Panc1 (cell line): ENCODE measurements at regions not wholly inside any gene's neighbourhood (a gene's known extent, or its start where the extent isn't known, plus 50 kb on each side); places are given as distances from the start of the nearest gene placed in this dataset.
"Not testable (repeated sequence)": the region's sequence is repeated elsewhere in the genome, so short reads cannot be mapped to it uniquely, and the experiment has no call there.

Experiments
- ATAC-seq: fragments of 200-7000 bp; cut with Tn5 transposase; 2 replicates; pipeline ENCODE4 v1.9.1; 2020; ENCODE audit warnings: mild to moderate bottlenecking, moderate library complexity
- BruUV-seq: library from RNA; stranded (reverse); fragments of 400-500 nt; replicated peaks from 2 replicates; lab custom pipeline; 2021; lab: Mats Ljungman, UMichigan
- CTCF ChIA-PET: fragments of 300-600 bp; sonication (Branson Sonifier 250); formaldehyde crosslinking; loops from one replicate; lab custom pipeline; 2022; ENCODE audit warnings: antibody characterized with exemption; lab: Charles Lee
- POLR2A ChIA-PET: fragments of 300-600 bp; sonication (Branson Sonifier 250); formaldehyde crosslinking; loops from one replicate; lab custom pipeline; 2022; ENCODE audit warnings: antibody characterized with exemption; lab: Charles Lee
- DNase-seq: peaks from one replicate; pipeline ENCODE4 v3.0.0-alpha.2; 2010; ENCODE audit warnings: low read depth, low spot score
- H3K27ac ChIP-seq: 2 replicates; pipeline ENCODE4 v1.5.1; 2011; ENCODE audit warnings: mild to moderate bottlenecking, low read length, inconsistent platforms
- H3K27me3 ChIP-seq: fragments of 200-500 bp; sonication (Bioruptor generic); 2 replicates; pipeline ENCODE4 v1.6.0; 2014; ENCODE audit warnings: low read length, inconsistent platforms; ENCODE audit not compliant: control insufficient read depth, insufficient read depth
- H3K36me3 ChIP-seq: fragments of 200-500 bp; sonication (Bioruptor generic); 2 replicates; pipeline ENCODE4 v1.5.1; 2014; ENCODE audit warnings: inconsistent platforms, mild to moderate bottlenecking, low read length, moderate library complexity; ENCODE audit not compliant: control insufficient read depth, insufficient read depth
- H3K4me1 ChIP-seq: 2 replicates; pipeline ENCODE4 v1.5.1; 2011; ENCODE audit warnings: inconsistent platforms, mild to moderate bottlenecking, low read length, moderate library complexity; ENCODE audit not compliant: control insufficient read depth, insufficient read depth
- H3K4me3 ChIP-seq, 2 experiments: 2 replicates each; pipeline ENCODE4 v1.5.1; 2011 to 2012; ENCODE audit warnings: low read depth in 2 of 2, low read length in 2 of 2, mild to moderate bottlenecking in 2 of 2, inconsistent platforms in 1 of 2, moderate library complexity in 1 of 2
- H3K9me3 ChIP-seq: fragments of 200-500 bp; sonication (Bioruptor generic); 2 replicates; pipeline ENCODE4 v1.5.1; 2014; ENCODE audit warnings: low read depth, mild to moderate bottlenecking, inconsistent platforms, low read length, moderate library complexity; ENCODE audit not compliant: control insufficient read depth, insufficient read depth
- in situ Hi-C: cut with HindIII; loops from 2 replicates; pipeline ENCODE4 v1.10.0; 2016; ENCODE audit warnings: low sequenced_read_pairs, low pct_unique_long_range_greater_than_20kb
- intact Hi-C: fragments of 100-400 bp; cut with micrococcal nuclease; formaldehyde crosslinking; loops from one replicate; pipeline ENCODE4 v1.10.0; 2022; ENCODE audit not compliant: unreplicated experiment

- H3K4me1 ChIP-seq, H3K9me3 ChIP-seq, ATAC-seq, H3K36me3 ChIP-seq, DNase-seq, intact Hi-C loops, in situ Hi-C loops, H3K27me3 ChIP-seq, H3K4me3 ChIP-seq, H3K27ac ChIP-seq, BruUV-seq, POLR2A ChIA-PET, CTCF ChIA-PET: not testable (repeated sequence)
Observed at GRCh38 chr21:5085456-5085855, 5435.9 kb upstream of the TPTE start.

GRCh38 chr21:5086416-5086815 is 5435.0 kb upstream of the TPTE start:
- in situ Hi-C loops, POLR2A ChIA-PET, DNase-seq: not testable (repeated sequence)

GRCh38 chr21:5088820-5089219 is 5432.6 kb upstream of the TPTE start:
- in situ Hi-C loops, CTCF ChIA-PET, H3K9me3 ChIP-seq: not testable (repeated sequence)

More at GRCh38 chr21:5086416-5086815, 5435.0 kb upstream of the TPTE start:
- intact Hi-C loops, H3K4me3 ChIP-seq, H3K36me3 ChIP-seq, ATAC-seq, H3K27ac ChIP-seq, H3K27me3 ChIP-seq, H3K4me1 ChIP-seq, H3K9me3 ChIP-seq, BruUV-seq, CTCF ChIA-PET: not testable (repeated sequence)

GRCh38 chr21:5089399-5090089 is 5431.8 kb upstream of the TPTE start:
- POLR2A ChIA-PET, CTCF ChIA-PET, H3K27me3 ChIP-seq, in situ Hi-C loops, BruUV-seq, H3K36me3 ChIP-seq, ATAC-seq, H3K4me3 ChIP-seq, H3K9me3 ChIP-seq, intact Hi-C loops, H3K27ac ChIP-seq, DNase-seq, H3K4me1 ChIP-seq: not testable (repeated sequence)

More at GRCh38 chr21:5088820-5089219, 5432.6 kb upstream of the TPTE start:
- BruUV-seq, H3K4me1 ChIP-seq, intact Hi-C loops, H3K27me3 ChIP-seq, DNase-seq, POLR2A ChIA-PET, H3K36me3 ChIP-seq, H3K27ac ChIP-seq, H3K4me3 ChIP-seq: not testable (repeated sequence)
- ATAC-seq: peak; percentile 43; the same call in 1 of the 2 replicates

GRCh38 chr21:5090132-5091079 is 5431.0 kb upstream of the TPTE start:
- peak; percentile 81 for ATAC-seq
- POLR2A ChIA-PET, BruUV-seq, in situ Hi-C loops, CTCF ChIA-PET, DNase-seq, H3K9me3 ChIP-seq, H3K27me3 ChIP-seq, H3K36me3 ChIP-seq, intact Hi-C loops, H3K4me3 ChIP-seq, H3K27ac ChIP-seq, H3K4me1 ChIP-seq: not testable (repeated sequence)

GRCh38 chr21:5091274-5091673 is 5430.1 kb upstream of the TPTE start:
- POLR2A ChIA-PET, in situ Hi-C loops, intact Hi-C loops, H3K27ac ChIP-seq, H3K9me3 ChIP-seq, H3K27me3 ChIP-seq, DNase-seq, ATAC-seq, BruUV-seq, H3K4me3 ChIP-seq, H3K4me1 ChIP-seq, CTCF ChIA-PET, H3K36me3 ChIP-seq: not testable (repeated sequence)

GRCh38 chr21:5095628-5096027 is 5425.8 kb upstream of the TPTE start:
- CTCF ChIA-PET, BruUV-seq, H3K9me3 ChIP-seq, H3K36me3 ChIP-seq, H3K27ac ChIP-seq, ATAC-seq, DNase-seq, intact Hi-C loops, H3K4me3 ChIP-seq, H3K27me3 ChIP-seq, H3K4me1 ChIP-seq, in situ Hi-C loops, POLR2A ChIA-PET: not testable (repeated sequence)
